ENCODE measurements at regions not wholly inside any gene's neighbourhood (a gene's known extent, or its start where the extent isn't known, plus 50 kb on each side); places are given as distances from the start of the nearest gene placed in this dataset.

- no peak for TF ChIP-seq EZH2 (IDR thresholded peaks at IDR 0.05; ENCODE audit: low read depth, low read length, severe bottlenecking)
- no peak for TF ChIP-seq HDAC2 (IDR thresholded peaks at IDR 0.05; ENCODE audit: borderline replicate concordance in 1 of 2, low read depth in 2 of 2, low read length in 2 of 2)
- TF ChIP-seq YY1 (IDR thresholded peaks at IDR 0.05; ENCODE audit: low read depth, low read length) = no peak
- TF ChIP-seq POLR2AphosphoS5 (IDR thresholded peaks at IDR 0.05; ENCODE audit: low read depth, low read length) = no peak
- no peak for TF ChIP-seq MAFK (IDR thresholded peaks at IDR 0.05; ENCODE audit: low read depth, low read length)
- TF ChIP-seq POLR2A (IDR thresholded peaks at IDR 0.05; ENCODE audit: control extremely low read depth in 1 of 2, low read depth in 2 of 2, low read length in 2 of 2) = no peak
- no peak for TF ChIP-seq SUZ12 (IDR thresholded peaks at IDR 0.05; ENCODE audit: low read length)
- TF ChIP-seq EP300 (IDR thresholded peaks at IDR 0.05; ENCODE audit: borderline replicate concordance in 1 of 2, low read depth in 2 of 2, low read length in 2 of 2) = no peak
- TF ChIP-seq ATF3 (IDR thresholded peaks at IDR 0.05; ENCODE audit: insufficient read depth, low read depth, low read length) = no peak
Observed at GRCh38 chr12:25326326-25326725, 75.6 kb upstream of the KRAS start.

Data from H1 (cell line).